H9 (cell line): ENCODE measurements at regions not wholly inside any gene's neighbourhood (a gene's known extent, or its start where the extent isn't known, plus 50 kb on each side); places are given as distances from the start of the nearest gene placed in this dataset.
A peak's percentile ranks its signal among the peaks of the same experiment; 100 is the strongest.

Source experiments
- DNase-seq: peaks from one replicate; pipeline ENCODE4 v3.0.0-alpha.2; 2017
- H2AFZ ChIP-seq: one replicate; pipeline ENCODE4 v1.6.1; 2013; ENCODE audit warnings: mild to moderate bottlenecking, low read length, control low read depth, moderate library complexity
- H2AK5ac ChIP-seq: 2 replicates; pipeline ENCODE4 v1.6.1; 2013; ENCODE audit warnings: low read length, control low read depth, mixed read lengths; ENCODE audit not compliant: insufficient read length
- H2BK120ac ChIP-seq: one replicate; pipeline ENCODE4 v1.6.1; 2013; ENCODE audit warnings: low read depth, mild to moderate bottlenecking, low read length, control low read depth, inconsistent platforms; ENCODE audit not compliant: poor library complexity, severe bottlenecking
- H2BK12ac ChIP-seq: 2 replicates; pipeline ENCODE4 v1.6.1; 2013; ENCODE audit warnings: low read length, control low read depth, mixed read lengths, low read depth; ENCODE audit not compliant: insufficient read length
- H2BK15ac ChIP-seq: 2 replicates; pipeline ENCODE4 v1.6.1; 2013; ENCODE audit warnings: low read depth, low read length, control low read depth
- H2BK20ac ChIP-seq: one replicate; pipeline ENCODE4 v1.6.1; 2013; ENCODE audit warnings: low read depth, mild to moderate bottlenecking, low read length, control low read depth, inconsistent platforms; ENCODE audit not compliant: poor library complexity, severe bottlenecking
- H2BK5ac ChIP-seq: 2 replicates; pipeline ENCODE4 v1.6.1; 2013; ENCODE audit warnings: low read length, control low read depth, mixed read lengths; ENCODE audit not compliant: insufficient read length
- H3K14ac ChIP-seq: 2 replicates; pipeline ENCODE4 v1.6.1; 2013; ENCODE audit warnings: low read length, control low read depth; ENCODE audit not compliant: insufficient read depth
- H3K18ac ChIP-seq: 2 replicates; pipeline ENCODE4 v1.6.1; 2013; ENCODE audit warnings: low read depth, mild to moderate bottlenecking, mixed read lengths, low read length, control low read depth; ENCODE audit not compliant: insufficient read length
- H3K23ac ChIP-seq: 2 replicates; pipeline ENCODE4 v1.6.1; 2013; ENCODE audit warnings: low read length, control low read depth, mixed read lengths, low read depth; ENCODE audit not compliant: insufficient read length
- H3K23me2 ChIP-seq: 2 replicates; pipeline ENCODE4 v1.6.1; 2013; ENCODE audit warnings: low read depth, mild to moderate bottlenecking, mixed read lengths, low read length, control low read depth; ENCODE audit not compliant: insufficient read length, poor library complexity, severe bottlenecking
- H3K27ac ChIP-seq: 2 replicates; pipeline ENCODE4 v1.5.1; 2013; ENCODE audit warnings: low read length, control low read depth, mixed read lengths, low read depth; ENCODE audit not compliant: insufficient read length
- H3K27me3 ChIP-seq: 2 replicates; pipeline ENCODE4 v1.6.1; 2013; ENCODE audit warnings: low read length, control low read depth, inconsistent platforms; ENCODE audit not compliant: insufficient read depth
- H3K4ac ChIP-seq: 2 replicates; pipeline ENCODE4 v1.6.1; 2013; ENCODE audit warnings: low read depth, mild to moderate bottlenecking, control low read depth, inconsistent platforms, low read length, moderate library complexity
- H3K4me1 ChIP-seq: 2 replicates; pipeline ENCODE4 v1.6.1; 2013; ENCODE audit warnings: low read length, control low read depth, inconsistent platforms; ENCODE audit not compliant: insufficient read depth
- H3K4me2 ChIP-seq: 2 replicates; pipeline ENCODE4 v1.6.1; 2013; ENCODE audit warnings: low read length, control low read depth, mixed read lengths; ENCODE audit not compliant: insufficient read length, insufficient read depth
- H3K56ac ChIP-seq: 2 replicates; pipeline ENCODE4 v1.6.1; 2013; ENCODE audit warnings: low read depth, mild to moderate bottlenecking, mixed read lengths, low read length, control low read depth; ENCODE audit not compliant: insufficient read length
- H3K79me1 ChIP-seq: 2 replicates; pipeline ENCODE4 v1.6.1; 2013; ENCODE audit warnings: low read depth, mild to moderate bottlenecking, moderate library complexity, low read length, control low read depth, inconsistent platforms; ENCODE audit not compliant: insufficient read depth, poor library complexity, severe bottlenecking
- H3K79me2 ChIP-seq: 2 replicates; pipeline ENCODE4 v1.6.1; 2013; ENCODE audit warnings: low read length, control low read depth, inconsistent platforms; ENCODE audit not compliant: insufficient read depth
- H3K9ac ChIP-seq: 2 replicates; pipeline ENCODE4 v1.6.1; 2013; ENCODE audit warnings: low read length, control low read depth, mixed read lengths; ENCODE audit not compliant: insufficient read length; ENCODE audit errors: extremely low read depth
- H3K9me3 ChIP-seq: one replicate; pipeline ENCODE4 v1.6.1; 2013; ENCODE audit warnings: low read depth, low read length, inconsistent platforms; ENCODE audit not compliant: control insufficient read depth
- H3T11ph ChIP-seq: one replicate; pipeline ENCODE4 v1.6.1; 2013; ENCODE audit warnings: mild to moderate bottlenecking, low read length, control low read depth, inconsistent platforms
- H4K20me1 ChIP-seq: one replicate; pipeline ENCODE4 v1.6.1; 2013; ENCODE audit not compliant: control insufficient read depth, insufficient read length, insufficient read depth
- H4K5ac ChIP-seq: 2 replicates; pipeline ENCODE4 v1.6.1; 2013; ENCODE audit warnings: low read depth, mild to moderate bottlenecking, mixed read lengths, low read length, control low read depth; ENCODE audit not compliant: insufficient read length
- H4K8ac ChIP-seq: replicated peaks from 2 replicates; pipeline ENCODE4 v1.6.1; 2013; ENCODE audit warnings: low read length, control low read depth, mixed read lengths, low read depth; ENCODE audit not compliant: insufficient read length
- H4K91ac ChIP-seq: 2 replicates; pipeline ENCODE4 v1.6.1; 2013; ENCODE audit warnings: low read depth, mild to moderate bottlenecking, moderate library complexity, mixed read lengths, low read length, control low read depth; ENCODE audit not compliant: insufficient read length
- H3K27ac Mint-ChIP-seq, 3 experiments: 2 replicates in 2 of 3; 3 replicates in 1 of 3; pipeline ENCODE4 v1.8.0; 2020 to 2021; ENCODE audit warnings: mixed read lengths in 3 of 3, mild to moderate bottlenecking in 1 of 3, moderate library complexity in 1 of 3
- H3K27me3 Mint-ChIP-seq: 2 replicates; pipeline ENCODE4 v1.8.0; 2021; ENCODE audit warnings: low read depth, mild to moderate bottlenecking, moderate library complexity, mixed read lengths
- H3K36me3 Mint-ChIP-seq, 3 experiments: 2 replicates in 2 of 3; 3 replicates in 1 of 3; pipeline ENCODE4 v1.8.0; 2020 to 2021; ENCODE audit warnings: low read depth in 3 of 3, mixed read lengths in 3 of 3; ENCODE audit not compliant: insufficient read depth in 1 of 3
- H3K4me1 Mint-ChIP-seq, 2 experiments: 2 replicates each; pipeline ENCODE4 v1.8.0; 2020; ENCODE audit warnings: mixed read lengths in 2 of 2
- H3K4me3 Mint-ChIP-seq, 2 experiments: 2 replicates in 1 of 2; 3 replicates in 1 of 2; pipeline ENCODE4 v1.8.0; 2020 to 2021; ENCODE audit warnings: mild to moderate bottlenecking in 2 of 2, mixed read lengths in 2 of 2, moderate library complexity in 1 of 2
- H3K9me3 Mint-ChIP-seq, 2 experiments: 2 replicates in 1 of 2; 3 replicates in 1 of 2; pipeline ENCODE4 v1.8.0; 2020; ENCODE audit warnings: mild to moderate bottlenecking in 2 of 2, mixed read lengths in 2 of 2, moderate library complexity in 1 of 2
- WGBS: extraction: QIAGEN DNeasy Blood & Tissue Kit; methylation state at CpG from one replicate; pipeline ENCODE4 v1.1.7; 2013; ENCODE audit warnings: missing lambda C conversion rate, low lambda C conversion rate, mixed read lengths; ENCODE audit not compliant: insufficient read length; ENCODE audit errors: extremely low coverage; 5-methylcytosine and 5-hydroxymethylcytosine counted together
- TF ChIP-seq, protein P1 (sequence below): fragments of 200-600 bp; sonication (generic); conservative IDR thresholded peaks from 3 replicates; pipeline ENCODE4 v1.8.0; 2021; ENCODE audit warnings: antibody characterized with exemption, mild to moderate bottlenecking

GRCh38 chr2:207337234-207338219 is 171.8 kb upstream of the KLF7 start:
- H3K18ac ChIP-seq, result peak overlapping the region; percentile 11
- Mint-ChIP-seq H3K27me3 (no peaks in the 10 kb centered on the region), H3K27ac (peak overlapping the region in 2 of 3 experiments; percentile 47 to 72; a peak in 2 of 7 replicates), H3K36me3 (no peaks in the 10 kb centered on the region), H3K4me3 (no peak overlapping the region), H3K4me1 (peaks cover 63% of the 10 kb centered on the region in 2 experiments), H3K9me3 (no peaks in the 10 kb centered on the region)
- H3K79me1 ChIP-seq, result no peaks in the 10 kb centered on the region
- no peaks in the 10 kb centered on the region for H3K9me3 ChIP-seq
- no peak overlapping the region for H2AFZ ChIP-seq
- H2BK12ac ChIP-seq, result no peak overlapping the region
- H3K27ac ChIP-seq, result no peak overlapping the region
- TF ChIP-seq, protein P1, sequence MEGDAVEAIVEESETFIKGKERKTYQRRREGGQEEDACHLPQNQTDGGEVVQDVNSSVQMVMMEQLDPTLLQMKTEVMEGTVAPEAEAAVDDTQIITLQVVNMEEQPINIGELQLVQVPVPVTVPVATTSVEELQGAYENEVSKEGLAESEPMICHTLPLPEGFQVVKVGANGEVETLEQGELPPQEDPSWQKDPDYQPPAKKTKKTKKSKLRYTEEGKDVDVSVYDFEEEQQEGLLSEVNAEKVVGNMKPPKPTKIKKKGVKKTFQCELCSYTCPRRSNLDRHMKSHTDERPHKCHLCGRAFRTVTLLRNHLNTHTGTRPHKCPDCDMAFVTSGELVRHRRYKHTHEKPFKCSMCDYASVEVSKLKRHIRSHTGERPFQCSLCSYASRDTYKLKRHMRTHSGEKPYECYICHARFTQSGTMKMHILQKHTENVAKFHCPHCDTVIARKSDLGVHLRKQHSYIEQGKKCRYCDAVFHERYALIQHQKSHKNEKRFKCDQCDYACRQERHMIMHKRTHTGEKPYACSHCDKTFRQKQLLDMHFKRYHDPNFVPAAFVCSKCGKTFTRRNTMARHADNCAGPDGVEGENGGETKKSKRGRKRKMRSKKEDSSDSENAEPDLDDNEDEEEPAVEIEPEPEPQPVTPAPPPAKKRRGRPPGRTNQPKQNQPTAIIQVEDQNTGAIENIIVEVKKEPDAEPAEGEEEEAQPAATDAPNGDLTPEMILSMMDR, result no peak
- H3K4ac ChIP-seq, result no peak overlapping the region
- no peak overlapping the region for H2AK5ac ChIP-seq
- no CpG with 5 or more reads among the region's 6 CpGs for WGBS
- no peaks in the 10 kb centered on the region for H4K20me1 ChIP-seq
- no peak overlapping the region for H2BK15ac ChIP-seq
- H4K5ac ChIP-seq, result no peak overlapping the region
- peaks cover 19% of the 10 kb centered on the region; the same call in 1 of the 2 replicates for H3K4me1 ChIP-seq
- no peak overlapping the region for H2BK20ac ChIP-seq
- no peak overlapping the region for H3K23ac ChIP-seq
- no peak overlapping the region for H3T11ph ChIP-seq
- peaks cover 6% of the 10 kb centered on the region for H3K23me2 ChIP-seq
- no peak overlapping the region for H4K8ac ChIP-seq
- H3K4me2 ChIP-seq, result no peak overlapping the region
- H3K9ac ChIP-seq, result no peak overlapping the region
- no peak overlapping the region for H4K91ac ChIP-seq
- no peaks in the 10 kb centered on the region for H3K27me3 ChIP-seq
- no peak overlapping the region for H2BK5ac ChIP-seq
- H2BK120ac ChIP-seq, result peak overlapping the region; percentile 72
- H3K79me2 ChIP-seq, result no peaks in the 10 kb centered on the region
- no peak overlapping the region for H3K56ac ChIP-seq
- H3K14ac ChIP-seq, result no peak overlapping the region
- DNase-seq, result no peak
